A673 (cell line): ENCODE measurements at regions not wholly inside any gene's neighbourhood (a gene's known extent, or its start where the extent isn't known, plus 50 kb on each side); places are given as distances from the start of the nearest gene placed in this dataset.

Experiments used
- BruUV-seq: library from RNA; stranded (reverse); fragments of 400-500 nt; replicated peaks from 2 replicates; lab custom pipeline; 2021; lab: Mats Ljungman, UMichigan
- CTCF ChIA-PET: fragments of 300-600 bp; sonication (Branson Sonifier 250); formaldehyde crosslinking; loops from one replicate; lab custom pipeline; 2022; ENCODE audit warnings: antibody characterized with exemption; lab: Charles Lee
- POLR2A ChIA-PET: fragments of 300-600 bp; sonication (Branson Sonifier 250); formaldehyde crosslinking; loops from one replicate; lab custom pipeline; 2022; ENCODE audit warnings: antibody characterized with exemption; ENCODE audit not compliant: low non-redundant PET; lab: Charles Lee
- DNase-seq: peaks from one replicate; pipeline ENCODE4 v3.0.0-alpha.2; 2015; ENCODE audit warnings: low spot score
- H3K27ac ChIP-seq: fragments of 200-600 bp; sonication (generic); 2 replicates; pipeline ENCODE4 v1.5.1; 2016; ENCODE audit warnings: mixed run types, low read depth, mild to moderate bottlenecking, mixed read lengths, antibody characterized with exemption, low read length; ENCODE audit not compliant: poor library complexity, severe bottlenecking
- H3K27me3 ChIP-seq: fragments of 200-600 bp; sonication (generic); replicated peaks from 2 replicates; pipeline ENCODE4 v1.6.1; 2017; ENCODE audit warnings: mixed run types, low read depth, mild to moderate bottlenecking, mixed read lengths, antibody characterized with exemption, low read length; ENCODE audit not compliant: insufficient read depth, poor library complexity
- H3K36me3 ChIP-seq: fragments of 200-600 bp; sonication (generic); 2 replicates; pipeline ENCODE4 v1.6.1; 2016; ENCODE audit warnings: mixed run types, mild to moderate bottlenecking, mixed read lengths, antibody characterized with exemption, low read length; ENCODE audit not compliant: insufficient read depth, poor library complexity, severe bottlenecking
- H3K4me1 ChIP-seq: fragments of 200-600 bp; sonication (generic); 2 replicates; pipeline ENCODE4 v1.6.1; 2017; ENCODE audit warnings: mixed run types, mild to moderate bottlenecking, mixed read lengths, antibody characterized with exemption, low read length; ENCODE audit not compliant: insufficient read depth, poor library complexity, severe bottlenecking
- H3K4me3 ChIP-seq: fragments of 200-600 bp; sonication (generic); 2 replicates; pipeline ENCODE4 v1.5.1; 2016; ENCODE audit warnings: low read depth, mixed run types, mild to moderate bottlenecking, mixed read lengths, low read length; ENCODE audit not compliant: poor library complexity, severe bottlenecking
- H3K9me3 ChIP-seq: fragments of 200-600 bp; sonication (generic); 2 replicates; pipeline ENCODE4 v1.6.1; 2016; ENCODE audit warnings: mixed run types, low read depth, mild to moderate bottlenecking, mixed read lengths, antibody characterized with exemption, low read length; ENCODE audit not compliant: poor library complexity, severe bottlenecking
- CTCF ChIP-seq: fragments of 300-800, 200-600 bp; sonication (generic); conservative IDR thresholded peaks from 2 replicates; pipeline ENCODE4 v1.5.1; 2017; ENCODE audit warnings: low read depth, mild to moderate bottlenecking, antibody characterized with exemption, low read length, moderate library complexity, mixed read lengths
- EZH2 ChIP-seq: fragments of 200-600 bp; sonication (generic); IDR thresholded peaks from 2 replicates; pipeline ENCODE4 v1.6.1; 2017; ENCODE audit warnings: borderline replicate concordance, low read depth, mild to moderate bottlenecking, mixed read lengths, antibody characterized with exemption, low read length; ENCODE audit not compliant: poor library complexity, severe bottlenecking
- intact Hi-C: fragments of 100-400 bp; cut with micrococcal nuclease; formaldehyde crosslinking; loops from one replicate; pipeline ENCODE4 v1.10.0; 2022; ENCODE audit not compliant: unreplicated experiment

GRCh38 chr1:30403061-30403645 is 320.2 kb downstream of the MATN1 start:
- H3K27me3 ChIP-seq = no peaks in the 10 kb centered on the region
- no peaks in the 10 kb centered on the region for H3K9me3 ChIP-seq
- H3K27ac ChIP-seq = no peak overlapping the region
- CTCF ChIA-PET = no interaction called here
- H3K36me3 ChIP-seq = no peaks in the 10 kb centered on the region
- no TSS peak for BruUV-seq
- intact Hi-C loops = no loop called here
- POLR2A ChIA-PET = no interaction called here
- DNase-seq = no peak
- H3K4me3 ChIP-seq = no peak overlapping the region
- TF ChIP-seq EZH2 (no peak), CTCF (no peak)
- peaks cover 17% of the 10 kb centered on the region for H3K4me1 ChIP-seq

- TF ChIP-seq CTCF = no peak
- no peak for TF ChIP-seq EZH2
- peaks cover 6% of the 10 kb centered on the region for H3K4me1 ChIP-seq
- BruUV-seq = no TSS peak
- CTCF ChIA-PET = no interaction called here
- H3K4me3 ChIP-seq = no peak overlapping the region
- no peak for DNase-seq
- H3K9me3 ChIP-seq = no peaks in the 10 kb centered on the region
- intact Hi-C loops = no loop called here
- H3K36me3 ChIP-seq = no peaks in the 10 kb centered on the region
- H3K27ac ChIP-seq = no peak overlapping the region
- POLR2A ChIA-PET = no interaction called here
- H3K27me3 ChIP-seq = no peaks in the 10 kb centered on the region
Measured at GRCh38 chr1:30402031-30402430, 321.4 kb downstream of the MATN1 start.

GRCh38 chr1:30400507-30400906 is 322.9 kb downstream of the MATN1 start:
- Histone ChIP-seq H3K9me3 (no peaks in the 10 kb centered on the region), H3K27me3 (no peaks in the 10 kb centered on the region), H3K36me3 (no peaks in the 10 kb centered on the region), H3K4me3 (no peak overlapping the region), H3K4me1 (no peaks in the 10 kb centered on the region), H3K27ac (no peak overlapping the region)
- POLR2A ChIA-PET = no interaction called here
- CTCF ChIA-PET = no interaction called here
- TF ChIP-seq EZH2 (no peak), CTCF (no peak)
- intact Hi-C loops = no loop called here
- BruUV-seq = no TSS peak
- no peak for DNase-seq
